Activated gamma-delta T cell treated with Interleukin-2 at 50 U/mL for 16 hours (primary cell): ENCODE measurements at regions not wholly inside any gene's neighbourhood (a gene's known extent, or its start where the extent isn't known, plus 50 kb on each side); places are given as distances from the start of the nearest gene placed in this dataset.

ENCODE experiments used
- DNase-seq: peaks from one replicate; pipeline ENCODE4 v3.0.0-alpha.2; 2020

- no peak for DNase-seq
Observed at GRCh38 chr14:81849714-81850113, 316.1 kb upstream of the SEL1L start.

GRCh38 chr14:81855007-81855406 lies 321.4 kb upstream of the SEL1L start:
- DNase-seq = no peak

DNA sequence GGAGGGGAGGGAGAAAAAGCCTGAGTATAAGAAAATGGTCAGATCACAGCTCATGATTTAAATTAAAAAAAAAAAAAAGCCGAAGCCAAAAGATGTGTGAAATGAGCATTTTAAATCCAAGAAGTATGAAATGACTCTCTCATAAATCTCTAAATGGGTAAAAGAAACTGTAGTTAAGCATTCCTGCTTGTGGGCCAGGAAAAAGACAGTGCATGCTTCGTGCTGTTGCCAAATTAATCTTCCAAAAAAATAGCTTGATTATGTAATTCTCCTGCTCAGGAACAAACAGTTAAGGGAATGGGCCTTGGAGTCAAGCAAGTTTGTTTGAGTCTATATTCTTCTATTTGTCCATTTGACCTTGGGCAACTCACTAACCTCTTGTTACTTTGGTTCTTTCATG lies 325.4 kb upstream of the SEL1L start:
- no peak for DNase-seq

DNA sequence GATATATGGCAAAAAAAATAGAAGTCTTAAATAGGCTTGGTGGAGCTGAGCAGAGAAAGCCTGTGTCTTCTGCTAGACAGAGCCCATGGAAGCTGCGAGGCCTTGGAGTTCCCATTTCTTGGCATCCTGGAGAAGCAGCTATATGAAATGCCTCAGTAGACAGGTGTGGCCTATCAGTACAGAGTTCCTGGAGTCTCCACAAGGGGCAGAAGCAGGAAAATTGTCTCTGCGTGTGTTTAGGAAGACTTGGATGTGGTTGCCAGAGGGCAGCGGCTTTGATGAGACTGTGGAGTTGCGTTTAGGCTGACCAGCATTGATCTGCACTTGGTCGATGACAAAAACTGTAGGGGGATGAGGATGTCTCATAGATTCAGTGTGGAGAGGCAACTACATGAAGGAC lies 334.5 kb upstream of the SEL1L start:
- no peak for DNase-seq

- DNase-seq = no peak
Observed at GRCh38 chr14:81871706-81872105, 338.1 kb upstream of the SEL1L start.

- DNase-seq = no peak
Observed at GRCh38 chr14:81884382-81884781, 350.7 kb upstream of the SEL1L start.

- DNase-seq = no peak
Observed at GRCh38 chr14:81886588-81886987, 352.9 kb upstream of the SEL1L start.

- no peak for DNase-seq
Observed at GRCh38 chr14:81889529-81889928, 355.9 kb upstream of the SEL1L start.

DNA sequence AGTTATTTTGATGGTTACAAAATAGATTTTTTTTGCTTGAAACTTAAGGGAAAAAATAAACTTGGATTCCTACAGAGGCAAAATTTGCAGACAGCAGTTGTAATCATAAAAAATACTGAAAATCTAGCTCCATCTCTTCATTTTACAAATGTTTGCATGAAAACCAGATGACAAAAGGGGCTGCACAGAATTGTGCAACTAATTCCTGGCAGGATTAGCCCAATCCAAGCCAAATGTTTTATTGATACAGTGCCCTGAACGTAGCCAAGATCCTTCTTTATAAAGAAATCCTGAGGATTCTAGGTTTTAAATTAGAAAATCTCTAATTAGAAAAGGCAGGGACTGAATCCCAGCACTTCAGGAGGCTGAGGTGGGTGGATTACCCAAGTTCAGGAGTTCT lies 356.4 kb upstream of the SEL1L start:
- DNase-seq = no peak

DNA sequence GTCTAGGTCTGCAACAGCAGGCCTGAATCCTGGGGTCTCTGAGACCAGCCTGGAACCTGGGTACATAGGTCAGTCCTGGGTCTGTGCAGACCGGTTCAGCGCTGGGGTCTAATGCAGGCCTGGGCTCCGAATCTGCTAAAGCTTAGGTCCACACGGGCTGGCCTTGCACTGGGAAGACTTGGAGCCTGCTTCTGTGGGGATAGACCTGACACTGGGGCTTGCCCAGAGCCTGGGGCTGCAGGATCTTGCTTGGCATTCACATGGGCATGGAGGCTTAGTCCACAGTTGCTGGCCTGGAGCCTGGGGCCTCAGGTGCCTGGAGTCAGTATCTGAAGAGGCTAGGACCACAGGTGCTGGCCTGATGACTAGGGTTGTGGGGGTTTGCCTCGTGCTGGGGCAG lies 369.8 kb upstream of the SEL1L start:
- DNase-seq = no peak

DNA sequence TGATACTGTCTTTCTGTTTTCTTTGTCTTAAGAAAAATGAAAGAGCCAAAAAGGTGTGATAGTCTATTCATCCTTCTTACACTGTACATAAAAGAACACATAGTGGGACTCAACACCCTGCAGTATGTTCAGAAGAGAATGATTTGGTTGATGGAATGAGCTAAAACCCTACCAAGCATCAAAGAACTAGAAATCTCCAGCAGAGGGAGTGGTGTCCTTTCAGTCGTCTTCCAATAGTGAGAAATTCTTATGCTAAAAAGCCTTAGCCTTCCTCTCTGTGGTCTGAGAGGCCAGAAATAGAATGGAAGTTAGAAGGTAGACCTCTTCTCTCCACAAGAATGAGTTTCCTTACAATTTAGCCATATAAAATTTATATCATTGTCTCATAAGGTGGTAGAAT lies 393.4 kb upstream of the SEL1L start:
- DNase-seq = no peak

DNA sequence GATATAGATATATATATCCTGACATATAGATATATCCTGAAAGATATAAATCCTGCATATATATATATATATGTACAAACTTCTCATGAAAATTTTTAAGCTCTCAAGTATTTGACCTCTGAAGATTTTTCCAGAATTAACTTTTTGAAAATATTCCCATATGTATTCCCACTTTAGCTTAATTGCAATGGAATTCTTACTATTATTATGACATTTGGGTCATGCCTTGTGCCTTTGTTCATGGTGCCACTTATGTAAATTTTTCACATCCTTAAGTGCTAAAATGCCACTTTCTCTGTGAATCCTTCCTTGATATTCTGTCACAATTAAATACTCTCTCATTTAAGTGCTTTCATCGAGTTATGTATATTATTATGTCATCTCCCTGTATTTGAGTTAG lies 398.2 kb upstream of the SEL1L start:
- DNase-seq = no peak

GRCh38 chr14:81936348-81936747 lies 402.7 kb upstream of the SEL1L start:
- DNase-seq = no peak

DNA sequence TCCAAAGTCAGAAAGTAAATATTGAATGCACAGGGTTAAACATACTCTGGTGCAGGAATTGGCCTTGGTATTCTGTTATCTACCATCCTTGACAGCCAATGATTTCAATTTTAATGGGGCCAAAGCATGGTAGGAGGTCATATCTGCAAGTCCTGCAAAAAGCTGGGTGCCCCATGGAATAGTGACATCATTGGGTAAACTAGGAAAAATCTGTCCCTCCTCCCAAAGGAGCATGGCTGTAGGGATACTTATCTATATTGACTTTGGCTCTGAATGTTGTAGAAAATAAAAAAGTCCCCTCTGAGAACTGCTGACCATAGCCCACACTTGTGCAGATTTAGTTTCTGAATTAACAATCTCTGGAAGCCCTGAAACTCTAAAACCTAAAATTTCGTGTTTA lies 403.2 kb upstream of the SEL1L start:
- no peak for DNase-seq

DNA sequence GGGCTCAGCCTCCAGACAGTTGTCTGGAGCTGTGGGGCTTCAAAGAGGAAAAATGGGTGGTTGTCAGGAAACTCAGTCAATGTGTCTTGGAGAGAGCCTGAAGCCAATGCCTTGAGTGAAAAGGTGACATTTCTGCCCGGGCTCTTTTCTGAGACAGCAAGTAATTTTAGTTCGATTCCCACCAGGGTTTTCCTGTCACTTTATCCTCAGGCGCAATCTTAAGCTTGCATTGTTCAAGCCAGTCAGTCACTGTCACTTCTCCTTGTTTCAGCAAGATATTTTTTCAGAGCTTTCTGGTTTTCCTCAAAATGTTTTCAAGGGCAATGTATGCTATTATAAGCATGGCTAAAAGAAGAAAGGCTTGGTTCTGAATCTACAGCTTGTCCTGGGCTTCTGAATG lies 404.7 kb upstream of the SEL1L start:
- no peak for DNase-seq

GRCh38 chr14:81940651-81941050 lies 407.0 kb upstream of the SEL1L start:
- DNase-seq = no peak

GRCh38 chr14:81942071-81942470 lies 408.4 kb upstream of the SEL1L start:
- no peak for DNase-seq

- no peak for DNase-seq
Observed at GRCh38 chr14:81946375-81946774, 412.7 kb upstream of the SEL1L start.

DNA sequence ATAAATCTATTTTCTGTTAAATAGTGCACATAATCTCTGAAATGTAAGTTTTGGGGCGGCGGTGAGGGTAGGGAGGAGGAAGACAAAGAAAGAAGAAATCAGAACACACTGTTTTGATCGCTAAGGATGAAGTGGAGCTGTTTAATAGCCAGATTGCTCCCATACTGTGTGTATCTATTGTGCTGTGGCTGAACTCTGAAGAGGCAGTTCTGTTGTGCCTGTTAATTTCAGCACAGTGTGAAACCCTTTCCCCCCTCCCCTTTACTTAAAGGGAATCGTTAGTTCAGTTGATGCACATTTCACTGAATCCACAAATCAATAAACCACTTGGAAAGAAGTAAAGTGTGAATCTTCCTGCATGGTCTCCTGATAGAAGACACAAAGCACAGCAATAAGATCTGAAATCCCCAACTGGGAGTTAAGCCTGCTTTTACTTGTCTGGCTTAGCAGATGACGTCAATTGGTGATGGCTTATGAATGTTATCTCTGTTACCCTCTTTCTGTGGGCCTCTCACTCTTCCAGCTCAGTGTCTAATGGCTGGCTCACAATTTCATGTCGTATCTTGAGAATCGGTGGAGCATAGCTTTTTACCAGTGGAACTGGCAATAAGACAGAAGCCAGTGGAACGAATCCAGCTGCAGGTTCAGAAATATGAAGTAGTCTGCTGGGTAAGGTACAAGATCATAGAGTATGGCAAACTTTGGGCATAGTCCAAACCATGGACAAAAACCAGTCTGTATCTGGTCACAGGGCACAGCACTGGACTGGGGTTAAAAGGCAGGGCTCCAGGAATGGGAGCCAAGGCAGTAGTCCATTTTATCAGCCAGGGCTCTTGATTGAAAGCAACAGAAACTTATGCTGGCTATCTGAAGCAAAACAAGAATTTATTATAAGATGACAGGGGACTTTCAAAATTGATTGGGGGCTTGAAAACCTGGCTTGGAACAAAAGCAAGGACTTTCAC lies 413.5 kb upstream of the SEL1L start:
- DNase-seq = no peak

DNA sequence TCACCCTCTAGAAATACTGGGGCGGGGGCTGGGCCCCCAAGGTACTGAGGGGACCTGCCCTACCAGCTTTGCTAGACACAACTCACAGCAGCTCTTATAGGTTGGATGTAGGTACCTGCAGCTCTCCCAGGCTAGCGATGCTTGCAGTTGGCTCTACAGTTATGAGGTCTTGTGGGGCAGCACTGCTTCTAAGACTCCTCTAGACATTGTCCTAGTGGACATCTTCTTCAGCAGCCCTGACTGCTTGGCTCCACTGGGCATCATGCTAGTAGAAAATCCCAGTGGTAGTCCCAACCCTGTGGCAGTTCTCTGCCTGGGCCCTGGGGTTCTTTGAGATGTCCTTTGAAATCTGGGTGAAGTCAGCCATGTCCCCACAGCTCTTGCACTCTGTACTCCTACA lies 419.3 kb upstream of the SEL1L start:
- DNase-seq = no peak

DNA sequence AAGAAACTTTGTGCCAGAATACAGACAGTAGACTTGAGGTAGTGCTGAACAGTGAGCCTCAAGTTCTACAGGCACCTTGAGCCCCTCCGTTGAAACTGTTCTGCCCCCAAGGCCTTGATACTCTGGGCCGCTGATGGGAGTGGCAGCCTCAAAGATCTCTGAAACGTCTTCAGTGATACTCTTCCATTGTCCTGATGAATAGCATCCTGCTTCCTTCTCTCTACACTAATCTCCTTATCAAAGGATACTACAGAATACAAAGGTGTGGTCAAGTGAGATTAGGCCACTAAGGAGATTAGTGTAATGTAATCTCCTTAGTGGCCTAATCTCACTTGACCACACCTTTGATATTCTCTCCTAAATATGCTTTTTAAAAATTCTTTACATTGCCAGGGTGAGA lies 419.8 kb upstream of the SEL1L start:
- no peak for DNase-seq

DNA sequence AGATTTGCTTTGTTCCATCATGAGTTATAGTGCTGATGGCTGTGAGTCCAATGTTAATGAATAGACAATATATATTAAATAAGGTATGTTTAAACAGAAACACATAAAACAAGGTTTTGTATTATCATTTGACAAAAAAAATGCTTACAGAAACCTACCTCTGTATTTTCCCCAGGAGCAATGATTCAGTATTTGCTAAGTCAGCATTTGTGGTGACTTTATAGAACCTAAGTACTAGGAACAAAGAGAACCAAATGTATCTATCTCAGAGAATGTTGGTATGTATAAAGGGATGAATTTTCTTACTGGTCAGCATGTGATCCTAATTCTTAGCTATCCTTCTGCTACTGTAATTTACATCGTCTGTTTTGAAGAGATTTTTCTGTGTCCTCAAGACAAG lies 421.5 kb upstream of the SEL1L start:
- no peak for DNase-seq

- DNase-seq = no peak
Observed at GRCh38 chr14:81960781-81961180, 427.1 kb upstream of the SEL1L start.

DNA sequence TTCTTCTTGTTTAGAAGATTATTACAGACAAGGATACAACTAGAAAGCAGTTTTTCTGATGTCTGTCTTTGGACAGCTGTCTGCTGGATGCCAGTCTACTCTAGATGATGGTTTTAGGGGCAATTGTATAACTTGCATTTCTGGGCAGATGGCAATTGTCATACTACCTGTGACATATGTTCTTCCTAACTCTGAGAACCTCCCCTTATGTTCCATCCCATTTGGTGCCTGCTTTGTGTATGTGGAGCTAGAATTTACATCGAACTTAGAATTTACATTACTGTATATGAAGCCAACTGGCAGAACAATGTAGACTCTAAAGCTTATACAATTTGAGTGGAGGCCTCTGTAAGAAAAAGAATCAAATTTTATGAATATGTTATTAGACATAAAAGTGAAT lies 430.2 kb upstream of the SEL1L start:
- DNase-seq = no peak

DNA sequence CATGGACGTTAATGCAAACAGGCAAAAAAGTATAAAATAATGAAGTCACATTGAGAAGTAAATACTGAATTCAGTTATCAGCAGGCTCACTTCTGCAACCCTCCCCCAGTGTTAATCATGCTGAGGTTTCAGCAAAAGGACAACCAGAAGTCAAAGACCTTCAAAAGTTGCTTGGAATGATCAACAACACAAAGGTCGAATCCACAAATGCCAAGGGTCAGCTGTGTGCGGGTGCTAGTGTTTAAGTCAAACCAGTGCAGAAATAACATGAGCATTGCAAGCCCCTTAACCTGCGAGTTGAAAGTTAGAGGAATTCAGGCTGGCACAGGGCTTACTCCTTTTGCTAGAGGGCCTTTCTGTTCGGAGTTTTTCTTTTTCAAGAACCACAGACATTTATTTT lies 436.7 kb upstream of the SEL1L start:
- DNase-seq = no peak
